ENCODE measurements at regions not wholly inside any gene's neighbourhood (a gene's known extent, or its start where the extent isn't known, plus 50 kb on each side); places are given as distances from the start of the nearest gene placed in this dataset.

- WGBS, 2 donors, result 47 to 64% methylated on average over 6 of the region's 6 CpGs
- H3K27me3 ChIP-seq, result no peaks in the 10 kb centered on the region
- no peak for TF ChIP-seq CTCF (IDR thresholded peaks at IDR 0.05)
- TF ChIP-seq POLR2A (IDR thresholded peaks at IDR 0.05), result no peak
- H3K4me3 ChIP-seq, result no peak overlapping the region
- intact Hi-C loops (cut with DNase I), result no loop called here
- H3K36me3 ChIP-seq, result no peaks in the 10 kb centered on the region
- DNase-seq, result no peak
- no peak overlapping the region for H3K27ac ChIP-seq
- H3K9me3 ChIP-seq, result peaks cover 0 to 17% (median 7%) of the 10 kb centered on the region in 3 donors
- H3K4me1 ChIP-seq, result peaks cover 0 to 19% (median 1%) of the 10 kb centered on the region in 3 donors
Observed at GRCh38 chr6:12348530-12349511, 58.7 kb downstream of the EDN1 start.

- Histone ChIP-seq H3K4me1 (peaks cover 0 to 34% (median 4%) of the 10 kb centered on the region in 3 donors), H3K27me3 (no peaks in the 10 kb centered on the region), H3K36me3 (no peaks in the 10 kb centered on the region), H3K27ac (no peak overlapping the region), H3K4me3 (no peak overlapping the region), H3K9me3 (peaks cover 0 to 17% (median 7%) of the 10 kb centered on the region in 3 donors)
- TF ChIP-seq POLR2A (IDR thresholded peaks at IDR 0.05) (no peak), CTCF (IDR thresholded peaks at IDR 0.05) (no peak)
- DNase-seq, result no peak
- intact Hi-C loops (cut with DNase I), result no loop called here
- WGBS, 2 donors, result 81 to 100% methylated on average over 1 of the region's 1 CpG
Observed at GRCh38 chr6:12350644-12351170, 60.5 kb downstream of the EDN1 start.

- no peak overlapping the region for H3K4me3 ChIP-seq
- no peak overlapping the region for H3K27ac ChIP-seq
- peaks cover 0 to 17% (median 7%) of the 10 kb centered on the region in 3 donors for H3K9me3 ChIP-seq
- H3K4me1 ChIP-seq, result peaks cover 0 to 44% (median 9%) of the 10 kb centered on the region in 3 donors
- intact Hi-C loops (cut with DNase I), result no loop called here
- no peaks in the 10 kb centered on the region for H3K36me3 ChIP-seq
- no peaks in the 10 kb centered on the region for H3K27me3 ChIP-seq
- TF ChIP-seq CTCF (IDR thresholded peaks at IDR 0.05) (no peak), POLR2A (IDR thresholded peaks at IDR 0.05) (no peak)
- no peak for DNase-seq
Observed at GRCh38 chr6:12351672-12352071, 61.5 kb downstream of the EDN1 start.

- WGBS, 2 donors, result 37 to 49% methylated on average over 3 of the region's 3 CpGs
- peaks cover 0 to 17% (median 7%) of the 10 kb centered on the region in 3 donors for H3K9me3 ChIP-seq
- no peaks in the 10 kb centered on the region for H3K27me3 ChIP-seq
- H3K27ac ChIP-seq, result peak overlapping the region in 3 of 4 donors; percentile 37 to 85 (median 67)
- H3K36me3 ChIP-seq, result no peaks in the 10 kb centered on the region
- TF ChIP-seq CTCF (IDR thresholded peaks at IDR 0.05) (no peak), POLR2A (IDR thresholded peaks at IDR 0.05) (no peak)
- peaks cover 0 to 43% (median 9%) of the 10 kb centered on the region in 3 donors for H3K4me1 ChIP-seq
- intact Hi-C loops (cut with DNase I), result no loop called here
- H3K4me3 ChIP-seq, result no peak overlapping the region
- DNase-seq, result no peak
Observed at GRCh38 chr6:12353731-12354130, 63.6 kb downstream of the EDN1 start.

- DNase-seq, result no peak
- 27% methylated on average over 3 of the region's 3 CpGs for WGBS, 2 donors
- Histone ChIP-seq H3K27me3 (no peaks in the 10 kb centered on the region), H3K4me3 (no peak overlapping the region), H3K36me3 (no peaks in the 10 kb centered on the region), H3K4me1 (peaks cover 0 to 38% (median 9%) of the 10 kb centered on the region in 3 donors), H3K9me3 (peaks cover 0 to 17% (median 7%) of the 10 kb centered on the region in 3 donors), H3K27ac (peak overlapping the region; percentile 37 to 85 (median 59))
- no peak for TF ChIP-seq POLR2A (IDR thresholded peaks at IDR 0.05)
- no peak for TF ChIP-seq CTCF (IDR thresholded peaks at IDR 0.05)
- intact Hi-C loops (cut with DNase I), result no loop called here
Observed at GRCh38 chr6:12354499-12354898, 64.3 kb downstream of the EDN1 start.

Measured in esophagus squamous epithelium (tissue), 5 donors.